Testis (tissue), 2 donors: ENCODE measurements at regions not wholly inside any gene's neighbourhood (a gene's known extent, or its start where the extent isn't known, plus 50 kb on each side); places are given as distances from the start of the nearest gene placed in this dataset.

Experiments used
- CTCF ChIP-seq, 3 experiments: fragments of 450-650 bp in 2 of 3; fragments of 200-600 bp in 1 of 3; sonication (generic) in 1 of 3; IDR thresholded peaks; one replicate each; pipeline ENCODE4 v1.5.1; 2016 to 2019; ENCODE audit warnings: antibody characterized with exemption in 3 of 3, mild to moderate bottlenecking in 2 of 3, moderate library complexity in 1 of 3
- POLR2A ChIP-seq: fragments of 450-650 bp; IDR thresholded peaks from one replicate; pipeline ENCODE4 v1.6.1; 2017; ENCODE audit warnings: antibody characterized with exemption, mild to moderate bottlenecking, moderate library complexity

- TF ChIP-seq CTCF (IDR thresholded peaks at IDR 0.05): no peak
- TF ChIP-seq POLR2A: no peak
These were observed 182.1 kb downstream of the MOSPD2 start for GRCh38 chrX:15055146-15055930.
